NCI-H446 (cell line): ENCODE measurements at regions not wholly inside any gene's neighbourhood (a gene's known extent, or its start where the extent isn't known, plus 50 kb on each side); places are given as distances from the start of the nearest gene placed in this dataset.

Source experiments
- DNase-seq, 2 experiments: peaks; one replicate each; lab custom pipeline; 2025; lab: John Stamatoyannopoulos, UW

DNA sequence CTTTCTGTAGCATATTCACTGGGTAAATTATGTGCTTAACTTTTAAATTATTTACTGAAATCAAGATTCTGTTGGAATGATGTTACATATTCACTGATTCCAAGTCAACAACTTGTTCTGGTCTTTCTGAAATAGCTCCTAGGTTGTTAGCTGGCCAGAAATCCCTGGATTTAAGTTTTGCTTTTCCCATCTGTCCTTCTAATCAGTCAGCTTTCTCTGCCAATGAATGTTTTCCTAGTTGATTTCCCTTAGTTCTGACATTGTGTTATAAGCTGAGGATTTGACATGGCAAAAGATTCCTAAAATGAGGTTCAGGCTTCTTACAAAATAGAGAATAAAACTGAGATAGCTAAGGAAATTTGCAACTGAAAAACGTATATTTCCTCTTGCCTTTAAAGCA is 1479.6 kb downstream of the MRPL39 start:
- peak in 1 of 2 experiments; percentile 33 for DNase-seq

DNA sequence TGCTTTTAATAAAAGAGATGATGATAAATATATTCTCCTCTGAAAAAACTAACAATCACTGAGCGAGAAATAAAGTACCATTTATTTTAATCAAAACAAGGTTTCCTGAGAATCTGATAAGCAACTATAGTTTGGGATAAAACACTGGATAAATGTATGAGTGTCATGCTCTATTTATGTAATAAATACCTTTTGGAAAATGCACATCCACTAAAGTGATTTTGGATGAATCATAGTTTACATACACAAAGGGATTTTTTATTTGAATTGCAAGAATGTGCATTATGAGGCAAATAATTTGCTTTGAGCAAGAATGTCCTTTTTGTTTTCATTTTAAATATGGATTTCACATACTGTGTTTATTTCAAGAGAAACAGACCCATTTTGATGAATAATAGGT is 1483.5 kb downstream of the MRPL39 start:
- DNase-seq: no peak

DNA sequence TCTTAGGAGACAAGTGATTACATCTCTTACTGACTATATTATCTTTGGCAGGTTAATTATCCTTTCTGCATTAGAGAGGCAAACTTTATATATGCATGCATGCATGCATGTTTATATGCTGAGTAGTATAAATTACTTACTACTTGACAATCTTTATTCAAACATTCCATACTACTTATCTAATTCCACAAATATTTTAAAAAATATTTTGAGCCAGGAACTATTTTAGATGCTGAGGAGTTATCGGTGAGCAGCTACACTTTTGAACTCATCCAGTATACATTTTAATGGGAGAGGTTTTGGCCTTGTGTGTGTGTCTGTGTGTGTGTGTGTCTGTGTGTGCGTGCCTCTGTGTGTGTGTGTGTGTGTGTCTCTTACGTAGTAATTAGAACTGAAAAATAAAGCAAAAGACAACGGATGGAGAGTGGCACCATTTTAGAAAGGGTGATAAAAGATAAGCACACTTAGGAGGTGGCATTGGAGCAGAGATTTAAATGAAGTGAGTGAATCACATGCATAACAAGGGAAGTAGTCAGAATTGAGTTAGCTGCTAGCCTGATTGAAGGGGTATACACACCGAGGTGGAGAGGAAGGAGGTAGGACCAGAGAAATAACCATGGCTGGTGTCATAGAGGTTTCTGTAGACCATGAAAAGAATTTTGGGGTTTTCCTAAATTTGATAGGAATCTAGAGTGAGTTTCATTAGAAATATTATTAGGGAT is 1488.4 kb downstream of the MRPL39 start:
- DNase-seq: no peak

DNA sequence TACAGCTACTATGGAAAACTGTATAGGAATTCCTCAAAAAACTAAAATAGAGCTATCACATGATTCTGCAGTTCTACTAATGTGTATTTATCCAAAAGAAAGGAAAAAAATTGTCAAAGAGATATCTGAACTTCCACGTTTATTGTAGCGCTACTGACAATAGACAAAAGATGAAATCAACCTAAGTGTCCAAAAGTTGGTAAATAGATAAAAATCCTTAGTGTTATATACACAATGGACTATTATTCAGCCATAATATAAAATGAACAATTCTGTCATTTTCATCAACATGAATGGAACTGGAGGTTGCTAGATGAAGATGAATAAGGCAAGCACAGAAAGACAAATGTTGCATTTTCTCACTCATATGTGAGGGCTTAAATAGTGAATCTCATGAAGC is 1492.1 kb downstream of the MRPL39 start:
- no peak for DNase-seq

DNA sequence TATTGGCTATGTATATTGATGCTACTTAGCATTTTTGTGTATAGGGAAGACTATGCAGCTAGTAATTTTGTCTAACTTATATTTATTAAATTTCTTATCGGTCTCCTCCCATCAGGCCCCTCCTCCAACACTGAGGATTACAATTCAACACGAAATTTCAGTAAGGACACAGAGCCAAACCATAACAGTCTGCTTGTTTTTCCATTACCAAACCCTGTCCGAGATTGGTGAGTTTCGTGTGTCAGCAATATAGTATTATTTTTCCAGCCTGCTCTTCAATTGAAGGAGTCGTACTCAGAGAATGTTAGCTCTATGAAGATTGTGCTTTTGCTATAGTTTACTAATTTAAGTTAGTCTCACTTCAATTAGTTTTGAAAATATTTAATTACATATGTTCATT is 1495.3 kb downstream of the MRPL39 start:
- DNase-seq: no peak

DNA sequence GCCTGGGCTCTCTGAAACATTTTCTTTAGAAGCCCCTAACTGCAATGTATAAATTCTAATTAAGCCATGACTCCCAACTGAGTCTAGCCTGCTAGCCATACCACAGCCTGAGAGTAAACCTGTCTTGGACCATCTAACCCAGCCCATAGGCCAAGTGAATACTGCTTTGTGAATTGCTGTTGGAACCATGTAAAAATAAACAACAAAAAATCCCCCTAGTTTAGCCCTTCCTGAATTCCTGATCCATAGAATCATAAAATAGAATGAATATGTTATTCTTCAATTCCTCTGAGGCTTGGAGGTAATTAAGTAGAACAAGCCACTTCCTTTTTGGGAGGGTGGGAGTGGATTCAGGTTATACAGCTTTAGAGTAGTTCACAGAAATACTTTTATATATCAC is 1496.4 kb downstream of the MRPL39 start:
- no peak for DNase-seq

DNA sequence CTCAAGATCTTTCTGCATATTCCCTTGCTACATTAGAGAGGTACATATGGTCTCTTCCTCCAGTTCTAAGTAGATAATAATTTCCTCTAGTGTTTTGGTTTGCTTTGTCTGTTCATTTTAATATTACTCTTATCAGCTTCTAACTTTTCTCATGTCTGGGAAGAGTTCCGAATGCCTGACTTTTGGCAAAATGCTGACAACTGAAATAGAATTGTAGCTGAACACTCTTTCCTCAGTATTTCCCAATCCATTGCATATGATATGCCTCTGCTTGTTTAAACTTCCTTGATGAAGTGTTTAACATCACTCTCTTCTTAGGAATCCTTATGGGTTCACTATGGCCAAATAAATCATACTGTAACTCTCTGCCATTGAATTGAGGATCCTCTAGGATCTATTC is 1510.1 kb downstream of the MRPL39 start:
- DNase-seq: no peak

DNA sequence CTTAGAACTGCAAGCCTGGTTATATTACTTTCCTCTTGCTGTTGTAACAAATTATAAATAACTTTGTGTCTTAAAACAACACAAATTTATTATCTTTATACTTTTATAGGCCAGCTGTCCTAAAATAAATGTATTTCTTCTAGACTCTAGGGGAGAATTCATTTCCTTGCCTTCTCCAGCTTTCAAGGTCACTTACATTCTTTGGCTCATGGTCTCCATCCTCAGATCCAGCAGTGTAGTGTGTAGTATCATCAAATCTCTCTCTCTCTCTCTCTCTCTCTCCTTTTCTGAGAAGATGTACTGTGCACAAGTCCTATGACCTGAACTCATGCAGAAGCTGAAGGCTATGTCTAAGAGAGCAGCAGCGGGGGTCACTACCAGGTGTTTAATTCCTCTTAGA is 1510.6 kb downstream of the MRPL39 start:
- no peak for DNase-seq

DNA sequence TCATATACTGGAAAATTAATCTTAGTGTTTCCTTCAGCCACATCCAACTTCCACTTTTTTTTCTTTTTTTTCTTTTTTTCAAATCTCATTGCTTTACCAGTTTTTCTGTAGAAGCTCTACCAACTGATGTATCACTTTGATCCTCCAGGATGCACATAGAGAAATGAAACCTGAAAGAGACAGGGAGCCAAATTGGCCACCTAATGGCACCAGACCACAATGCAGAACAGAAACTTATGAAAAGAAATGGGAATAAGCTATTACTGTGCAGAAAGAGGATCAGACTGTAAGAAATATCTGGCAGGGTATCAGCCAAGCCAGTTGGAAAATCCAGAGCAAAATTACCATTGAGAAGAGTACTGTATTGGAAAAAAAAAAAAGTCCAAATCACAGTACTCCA is 1514.2 kb downstream of the MRPL39 start:
- no peak for DNase-seq

DNA sequence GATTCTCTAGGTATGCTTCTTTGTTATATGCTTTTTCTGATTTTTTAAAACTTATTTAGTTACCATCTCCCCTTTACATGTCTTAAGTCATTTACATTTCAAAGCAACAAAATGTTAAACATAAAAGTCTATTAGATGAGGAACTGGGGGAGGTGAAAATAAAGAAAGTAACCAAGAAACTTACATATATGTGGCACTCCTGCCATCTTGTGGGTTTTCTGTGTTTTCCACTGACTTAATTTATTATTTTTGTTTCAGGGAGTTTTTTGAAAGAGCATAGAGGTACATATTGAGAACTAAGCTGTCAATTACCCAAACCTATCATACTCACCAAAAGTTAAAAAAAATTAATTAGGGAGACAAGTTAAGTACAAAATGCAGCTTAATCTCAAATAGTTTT is 1531.1 kb downstream of the MRPL39 start:
- peak in 1 of 2 experiments; percentile 45 for DNase-seq

DNA sequence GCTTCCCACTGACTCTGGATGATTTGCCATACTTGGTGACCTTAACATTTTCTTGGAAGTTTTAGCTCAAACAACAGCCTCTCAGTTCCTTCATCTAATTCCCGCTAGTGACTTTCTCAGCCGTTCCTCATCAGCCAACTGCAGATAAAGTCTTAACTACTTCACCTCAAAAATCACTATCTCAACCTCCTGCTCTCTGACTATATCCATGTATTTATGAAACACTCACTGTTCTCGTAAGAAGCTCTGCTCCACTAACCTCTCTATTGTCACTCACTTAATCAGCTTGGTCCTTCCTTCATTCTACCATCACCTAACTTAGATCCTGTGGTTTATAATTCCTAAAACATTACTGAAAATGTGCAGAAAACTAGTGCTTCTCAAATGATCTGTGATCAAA is 1551.6 kb downstream of the MRPL39 start:
- no peak for DNase-seq

DNA sequence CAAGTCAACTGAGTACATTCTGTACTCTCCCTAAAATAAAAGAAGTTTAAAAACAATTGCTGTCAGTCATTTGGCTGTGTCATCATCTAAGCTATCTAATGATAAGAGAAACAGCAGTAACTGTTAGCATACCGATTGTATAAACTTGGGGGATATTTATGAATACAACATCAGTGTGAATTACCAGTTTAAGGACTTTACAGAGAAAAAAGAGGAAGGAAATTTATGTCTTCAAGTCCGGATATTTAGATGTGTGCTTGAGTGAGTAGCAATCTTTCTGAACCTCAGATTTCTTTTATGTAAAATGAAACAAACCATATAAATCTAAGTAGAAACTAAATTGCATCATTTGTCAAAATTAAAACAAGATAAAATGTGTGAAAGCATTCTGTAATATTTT is 1557.0 kb downstream of the MRPL39 start:
- DNase-seq: no peak

DNA sequence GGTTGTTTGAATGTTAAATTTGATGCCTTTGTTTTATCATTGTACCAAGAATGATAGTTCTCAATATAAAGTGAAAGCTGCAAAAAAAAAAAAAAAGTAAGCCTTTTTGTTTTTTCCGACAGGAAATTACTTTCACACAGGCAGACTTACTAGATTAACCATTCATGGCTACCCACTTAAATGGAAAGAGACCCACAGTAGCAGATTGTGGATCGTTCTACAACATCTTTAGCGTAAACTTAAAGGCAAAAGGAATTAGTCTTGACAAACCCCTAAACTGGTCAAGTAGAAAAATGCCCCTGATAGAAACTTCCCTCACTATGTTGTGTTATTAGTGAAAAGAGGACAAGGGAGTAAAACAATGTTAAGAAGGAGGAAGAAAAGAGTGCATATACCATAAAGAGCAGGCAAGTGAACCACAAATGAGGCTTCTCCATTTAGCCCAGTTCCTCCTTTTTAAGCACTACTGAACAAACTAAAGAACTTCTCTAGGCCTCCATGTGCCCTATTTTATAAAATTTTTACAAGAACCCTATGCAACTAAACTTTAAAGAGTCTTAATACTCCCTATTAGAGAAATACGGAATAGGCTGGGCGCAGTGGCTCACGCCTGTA is 1560.3 kb downstream of the MRPL39 start:
- DNase-seq: no peak

DNA sequence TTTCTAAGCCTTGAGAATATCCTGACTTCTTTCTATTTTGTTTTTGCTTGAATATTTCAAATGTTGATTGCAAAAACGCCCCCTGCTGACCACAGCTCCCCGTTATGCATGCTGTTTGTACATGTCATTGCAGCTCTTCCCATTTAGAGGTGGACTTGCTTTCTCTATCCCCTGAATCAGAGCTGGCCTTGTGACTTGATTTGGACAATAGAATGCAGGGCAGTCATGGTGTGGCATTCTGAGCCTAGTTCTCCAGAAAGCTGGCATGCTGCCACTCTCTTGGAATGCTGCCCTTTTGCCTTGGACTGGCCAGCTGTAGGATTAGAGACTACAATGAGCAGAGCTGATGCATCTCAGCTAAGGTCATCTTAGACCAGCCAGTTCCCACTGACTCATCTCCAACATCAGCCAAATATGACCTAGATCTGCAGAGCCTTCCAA is 1561.5 kb downstream of the MRPL39 start:
- DNase-seq: peak; percentile 89 to 99

DNA sequence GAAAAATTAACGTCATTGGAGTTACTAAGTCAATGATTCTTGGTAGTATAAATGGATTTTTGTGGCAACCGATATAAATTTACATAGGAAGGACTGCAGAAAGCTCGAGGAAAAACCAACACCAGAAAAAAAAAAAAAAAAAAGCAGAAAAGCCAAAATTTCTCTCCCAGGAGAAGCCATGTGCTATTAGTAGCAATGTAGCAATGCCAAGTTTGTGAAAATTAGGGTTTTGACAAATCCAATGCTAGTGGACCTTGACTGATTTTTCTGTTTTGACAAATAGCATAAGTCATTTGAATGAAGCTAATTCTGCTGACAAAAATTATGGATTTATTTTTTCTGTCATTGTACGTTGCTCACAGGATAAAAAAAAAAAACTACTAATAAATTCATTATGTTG is 1561.9 kb downstream of the MRPL39 start:
- peak; percentile 68 to 84 for DNase-seq

DNA sequence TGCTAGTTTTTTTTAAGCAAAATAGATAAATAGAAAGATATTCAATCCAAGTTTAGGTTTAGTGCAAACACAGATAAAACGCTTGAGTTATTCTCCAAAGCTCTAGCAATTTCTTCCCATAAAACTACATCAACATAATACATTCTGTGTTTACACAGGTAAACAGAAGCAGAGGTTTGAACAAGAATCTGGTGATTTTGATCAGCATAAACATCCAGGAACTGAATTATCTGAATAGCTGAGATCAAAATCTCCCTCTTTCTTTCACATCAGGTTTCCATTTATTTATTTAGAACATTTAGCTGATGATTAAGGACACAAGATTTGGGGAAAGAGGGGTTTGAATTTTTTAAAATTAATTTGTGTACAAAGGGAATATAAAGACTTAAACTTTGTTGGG is 1564.6 kb downstream of the MRPL39 start:
- DNase-seq: no peak

DNA sequence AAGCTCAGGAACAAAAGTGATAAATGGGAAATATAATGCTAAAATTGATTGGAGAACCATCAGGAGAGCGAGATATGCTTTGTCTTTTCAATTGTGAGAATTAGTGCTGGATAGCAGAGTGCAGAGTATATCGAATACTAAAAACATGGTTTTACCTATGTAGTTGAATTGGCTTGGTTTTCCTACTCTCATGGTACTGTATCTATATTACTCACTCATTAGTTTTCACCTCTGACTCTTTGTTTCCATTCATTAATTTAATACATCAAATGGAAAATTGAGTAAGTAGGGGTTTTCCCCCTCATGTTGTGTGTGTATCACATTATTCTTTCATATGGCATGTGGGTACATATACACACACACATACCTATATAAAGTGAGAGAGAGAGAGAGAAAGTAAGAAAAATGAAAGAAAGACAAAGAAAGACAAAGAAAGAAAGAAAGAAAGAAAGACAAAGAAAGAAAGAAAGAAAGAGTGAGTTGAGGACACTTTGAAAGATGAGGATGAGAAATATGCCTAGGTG is 1574.5 kb downstream of the MRPL39 start:
- DNase-seq: no peak

DNA sequence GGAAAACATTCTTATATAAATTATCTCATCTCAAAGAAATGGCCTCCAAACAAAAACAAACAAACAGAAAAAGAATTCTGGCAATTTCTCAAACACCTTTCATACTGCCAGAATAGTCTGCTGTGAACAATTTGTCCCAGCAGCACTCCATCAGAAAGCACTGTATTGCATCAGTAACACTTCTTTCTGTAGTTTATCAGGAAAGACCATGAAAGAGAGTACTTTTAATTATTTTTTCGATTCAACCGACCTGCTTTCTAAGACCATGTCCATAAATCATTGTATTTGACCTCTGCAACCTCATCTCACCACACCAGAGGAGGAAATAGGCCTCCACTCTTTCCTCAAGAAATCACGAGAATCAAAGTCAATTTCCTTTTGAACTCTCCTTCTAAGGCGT is 1579.9 kb downstream of the MRPL39 start:
- no peak for DNase-seq

DNA sequence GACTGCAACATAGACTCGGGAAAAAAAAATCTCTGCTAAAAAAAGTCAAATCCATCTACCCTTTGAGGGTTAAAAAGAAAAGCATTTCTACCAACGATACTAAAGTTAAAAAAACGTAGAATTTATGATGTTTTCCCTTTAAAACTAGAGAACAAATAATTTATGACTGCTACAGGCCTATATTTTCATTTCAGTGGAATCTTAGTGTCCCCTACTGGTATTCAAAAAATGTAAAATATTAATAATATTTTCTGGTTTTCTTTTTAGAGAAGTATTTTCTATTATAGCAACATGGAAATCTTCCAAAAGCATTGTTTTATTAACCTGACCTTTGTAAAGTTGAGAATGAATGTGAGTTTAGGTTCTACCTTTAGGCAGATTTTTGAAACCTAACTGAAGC is 1582.2 kb downstream of the MRPL39 start:
- DNase-seq: no peak

DNA sequence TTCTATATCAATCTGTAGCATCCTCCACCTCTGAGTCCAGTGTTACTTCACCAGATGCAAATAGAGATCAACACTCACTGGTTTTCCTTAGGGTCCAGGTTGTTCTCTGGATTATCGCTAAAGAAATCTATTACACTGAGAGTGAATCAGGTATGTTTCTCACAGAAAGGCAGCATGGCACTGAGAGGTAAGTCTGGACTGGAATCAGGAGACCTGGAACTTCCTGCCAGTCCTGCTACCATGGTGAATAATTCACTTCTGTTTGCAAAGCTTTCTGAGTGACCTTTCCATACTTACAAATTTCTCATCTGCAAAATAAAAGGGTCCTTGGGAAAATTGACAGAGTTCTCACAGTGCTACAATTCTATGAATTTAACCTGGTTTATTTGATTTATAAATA is 1583.3 kb downstream of the MRPL39 start:
- no peak for DNase-seq

DNA sequence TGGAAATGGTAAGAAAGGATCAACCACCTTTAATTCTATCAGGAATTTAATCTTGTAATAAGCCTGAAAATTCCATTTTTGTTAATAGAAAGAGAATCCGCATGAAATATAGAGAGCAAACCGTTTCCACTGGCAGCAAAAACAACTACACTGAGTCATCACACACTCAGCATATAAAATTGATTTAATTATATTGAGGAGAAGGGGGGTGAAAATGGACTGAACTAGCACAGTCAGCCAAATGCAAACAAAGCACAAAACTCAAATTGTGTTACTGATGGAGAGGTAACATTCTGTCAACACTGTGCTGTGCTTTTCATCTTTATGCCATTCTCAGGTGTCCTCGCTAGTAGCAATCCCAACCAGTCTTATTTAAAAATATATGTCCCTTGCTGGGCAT is 1583.9 kb downstream of the MRPL39 start:
- no peak for DNase-seq

DNA sequence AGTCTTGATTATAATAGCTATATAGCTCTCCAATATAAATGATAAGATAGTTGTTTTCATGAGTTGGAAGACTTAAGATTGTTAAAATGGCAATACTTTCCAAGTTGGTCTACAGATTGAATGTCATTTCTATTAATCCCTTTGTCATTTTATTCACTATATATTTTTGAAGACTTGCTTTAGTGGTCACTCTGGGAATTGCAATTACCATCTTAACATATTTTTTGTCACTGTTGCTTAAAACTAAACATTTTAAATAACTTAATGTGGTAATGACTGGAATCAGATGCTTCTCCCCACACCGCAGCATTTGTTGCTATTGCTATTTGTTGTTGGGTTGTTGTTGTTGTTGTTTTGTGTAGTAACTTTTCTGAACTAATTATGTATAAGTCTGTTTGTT is 1592.9 kb downstream of the MRPL39 start:
- no peak for DNase-seq

DNA sequence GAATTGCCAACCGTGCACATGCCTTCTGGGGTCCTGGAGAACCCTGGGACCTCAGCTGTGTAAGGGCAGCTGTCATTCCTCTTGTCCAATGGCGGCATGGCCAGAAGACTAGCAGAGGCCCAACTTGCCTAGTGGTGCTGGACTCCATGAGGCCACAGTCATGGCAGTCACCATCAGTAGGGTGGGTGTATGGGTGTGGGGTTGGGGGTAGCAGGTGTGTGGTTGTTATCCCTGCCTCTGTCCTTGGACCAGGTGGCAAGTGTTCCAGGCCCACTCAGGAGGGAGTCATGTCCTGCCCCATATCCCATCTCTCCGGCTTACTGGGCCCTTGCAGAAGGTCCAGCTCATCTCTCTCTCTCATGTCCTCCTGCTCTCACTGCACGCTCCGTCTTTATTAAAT is 1596.2 kb downstream of the MRPL39 start:
- DNase-seq: no peak

DNA sequence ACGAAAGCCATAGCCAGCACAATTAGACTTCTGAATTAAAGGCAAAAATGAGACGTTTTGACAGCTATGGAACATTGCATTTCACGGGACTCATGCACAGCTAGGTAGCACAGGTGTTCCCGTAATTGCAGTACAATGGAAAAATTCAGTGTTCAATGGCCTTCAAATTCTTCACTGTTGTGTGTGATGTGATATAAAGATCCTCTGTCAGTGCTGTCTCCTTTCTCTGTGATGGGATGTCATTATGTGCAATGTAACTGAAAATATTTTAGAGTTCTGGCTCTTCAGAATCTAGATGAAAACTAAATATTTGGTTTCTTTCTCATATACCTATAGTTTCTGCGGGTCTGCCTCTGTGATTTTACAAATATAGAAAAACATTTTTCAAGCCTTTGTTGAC is 1599.7 kb downstream of the MRPL39 start:
- no peak for DNase-seq
